Epithelial cell of esophagus (primary cell): ENCODE measurements at regions not wholly inside any gene's neighbourhood (a gene's known extent, or its start where the extent isn't known, plus 50 kb on each side); places are given as distances from the start of the nearest gene placed in this dataset.
"Not testable (repeated sequence)": the region's sequence is repeated elsewhere in the genome, so short reads cannot be mapped to it uniquely, and the experiment has no call there.

ENCODE experiments used
- DNase-seq: peaks from one replicate; pipeline ENCODE4 v3.0.0; 2010; ENCODE audit warnings: low read depth
- H3K4me3 ChIP-seq: 2 replicates; pipeline ENCODE4 v1.5.1; 2011; ENCODE audit warnings: mild to moderate bottlenecking, low read length, control low read depth
- CTCF ChIP-seq: IDR thresholded peaks from 2 replicates; pipeline ENCODE4 v1.5.1; 2011; ENCODE audit warnings: low read depth, mild to moderate bottlenecking, low read length, control low read depth, inconsistent platforms; ENCODE audit not compliant: insufficient read depth; ENCODE audit errors: missing control alignments

- H3K4me3 ChIP-seq, DNase-seq: not testable (repeated sequence)
These were observed 54.8 kb upstream of the ZNF30 start for GRCh38 chr19:34871911-34872310.

- DNase-seq: no peak
- no peak overlapping the region for H3K4me3 ChIP-seq
- TF ChIP-seq CTCF: no peak
These were observed 59.1 kb upstream of the ZNF30 start for GRCh38 chr19:34867631-34868030.

GRCh38 chr19:34865225-34865624, 61.5 kb upstream of the ZNF30 start:
- H3K4me3 ChIP-seq, DNase-seq: not testable (repeated sequence)

- DNase-seq: not testable (repeated sequence)
- peak overlapping the region; percentile 37 for H3K4me3 ChIP-seq
These were observed 66.6 kb upstream of the ZNF30 start for GRCh38 chr19:34859823-34860736.

- not testable (repeated sequence) for H3K4me3 ChIP-seq
These were observed 67.4 kb upstream of the ZNF30 start for GRCh38 chr19:34859325-34859724.

GRCh38 chr19:34856052-34856451, 70.7 kb upstream of the ZNF30 start:
- no peak for TF ChIP-seq CTCF
- H3K4me3 ChIP-seq: no peak overlapping the region
- DNase-seq: no peak

More at GRCh38 chr19:34859325-34859724, 67.4 kb upstream of the ZNF30 start:
- not testable (repeated sequence) for DNase-seq

GRCh38 chr19:34853369-34853768, 73.3 kb upstream of the ZNF30 start:
- DNase-seq: no peak
- no peak overlapping the region for H3K4me3 ChIP-seq
- TF ChIP-seq CTCF: no peak

GRCh38 chr19:34852669-34853068, 74.0 kb upstream of the ZNF30 start:
- DNase-seq: no peak
- TF ChIP-seq CTCF: no peak
- H3K4me3 ChIP-seq: no peak overlapping the region

GRCh38 chr19:34851277-34851804, 75.4 kb upstream of the ZNF30 start:
- DNase-seq: peak; percentile 12
- peak; percentile 12 for TF ChIP-seq CTCF
- H3K4me3 ChIP-seq: no peak overlapping the region
